Aorta (tissue), 5 donors: ENCODE measurements at regions not wholly inside any gene's neighbourhood (a gene's known extent, or its start where the extent isn't known, plus 50 kb on each side); places are given as distances from the start of the nearest gene placed in this dataset.
"Not testable (repeated sequence)": the region's sequence is repeated elsewhere in the genome, so short reads cannot be mapped to it uniquely, and the experiment has no call there.

Experiments
- ATAC-seq: fragments of 200-7000 bp; cut with Tn5 transposase; one replicate; pipeline ENCODE4 v1.9.1; 2022; ENCODE audit warnings: moderate library complexity; ENCODE audit not compliant: low FRiP score
- DNase-seq, 2 donors: peaks; one replicate each; pipeline ENCODE4 v3.0.0-alpha.2; 2020
- H3K27ac ChIP-seq, 2 donors: one replicate each; pipeline ENCODE4 v1.5.1; 2013; ENCODE audit warnings: low read length in 2 of 2, mild to moderate bottlenecking in 2 of 2, moderate library complexity in 2 of 2, control low read depth in 1 of 2, inconsistent platforms in 1 of 2, low read depth in 1 of 2
- H3K27me3 ChIP-seq, 2 donors: one replicate each; pipeline ENCODE4 v1.6.1; 2013; ENCODE audit warnings: control low read depth in 1 of 2, low read length in 1 of 2, mild to moderate bottlenecking in 1 of 2, moderate library complexity in 1 of 2; ENCODE audit not compliant: insufficient read depth in 2 of 2, control insufficient read depth in 1 of 2
- H3K36me3 ChIP-seq, 2 donors: one replicate each; pipeline ENCODE4 v1.6.1; 2013; ENCODE audit warnings: control low read depth in 1 of 2, low read length in 1 of 2, mild to moderate bottlenecking in 1 of 2; ENCODE audit not compliant: insufficient read depth in 2 of 2, control insufficient read depth in 1 of 2
- H3K4me1 ChIP-seq, 2 donors: one replicate each; pipeline ENCODE4 v1.6.1; 2013; ENCODE audit warnings: low read length in 2 of 2, control low read depth in 1 of 2, mild to moderate bottlenecking in 1 of 2, moderate library complexity in 1 of 2; ENCODE audit not compliant: insufficient read depth in 2 of 2, control insufficient read depth in 1 of 2
- H3K4me3 ChIP-seq, 2 donors: one replicate each; pipeline ENCODE4 v1.5.1; 2013; ENCODE audit warnings: low read length in 2 of 2, control low read depth in 1 of 2, mild to moderate bottlenecking in 1 of 2
- H3K9me3 ChIP-seq: one replicate; pipeline ENCODE4 v1.6.1; 2013; ENCODE audit warnings: mild to moderate bottlenecking, low read length; ENCODE audit not compliant: control insufficient read depth
- WGBS, 2 donors: extraction: QIAGEN DNeasy Blood & Tissue Kit; methylation state at CpG; one replicate each; pipeline ENCODE4 v1.1.7; 2013; 5-methylcytosine and 5-hydroxymethylcytosine counted together
- intact Hi-C, 2 donors: fragments of 100-400 bp; cut with DNase I; formaldehyde crosslinking; loops; one replicate each; pipeline versions ENCODE4 v1.14.2 to v1.15.0; 2022
- donor health status: healthy with polysubstance abuse.
- donor health status: Bipolar disorder and iron deficiency.
- donor health status: DM: no; HTN: no; CAD: no.
- donor health status: DM: no; HTN: no; CAD: no.
- donor health status: DM: yes; HTN: yes; CAD: no.

GRCh38 chr4:14415146-14415545 is 587.1 kb upstream of the CPEB2 start:
- DNase-seq (no peak), ATAC-seq (no peak)
- H3K27ac ChIP-seq: no peak overlapping the region
- H3K27me3 ChIP-seq: no peaks in the 10 kb centered on the region
- no peak overlapping the region for H3K4me3 ChIP-seq
- no peaks in the 10 kb centered on the region for H3K4me1 ChIP-seq
- H3K9me3 ChIP-seq: no peaks in the 10 kb centered on the region
- 5 to 7% methylated on average over 1 of the region's 1 CpG for WGBS, 2 donors
- intact Hi-C loops: no loop called here
- no peaks in the 10 kb centered on the region for H3K36me3 ChIP-seq

DNA sequence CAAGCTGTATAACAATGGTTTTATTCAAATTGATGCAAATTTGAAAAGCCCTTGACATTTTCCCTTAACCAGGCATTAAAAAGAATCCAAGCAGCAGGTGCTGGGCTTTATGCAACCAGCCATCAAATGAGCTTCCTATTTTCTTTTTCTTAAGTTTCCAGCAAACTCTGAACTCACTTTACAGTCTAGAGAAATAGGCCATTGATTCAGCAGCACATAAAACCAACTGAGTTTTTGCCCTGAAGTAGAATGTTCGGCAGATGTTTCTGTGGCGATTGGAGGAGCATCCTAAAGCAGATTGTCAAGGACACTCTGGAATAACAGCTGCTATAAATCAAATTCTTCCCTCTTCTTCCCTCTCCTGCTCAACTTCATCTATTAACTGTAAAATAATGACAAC is 582.8 kb upstream of the CPEB2 start:
- H3K36me3 ChIP-seq: no peaks in the 10 kb centered on the region
- peaks cover 1% of the 10 kb centered on the region for H3K9me3 ChIP-seq
- intact Hi-C loops: no loop called here
- no peaks in the 10 kb centered on the region for H3K27me3 ChIP-seq
- 79 to 83% methylated on average over 2 of the region's 2 CpGs for WGBS, 2 donors
- H3K4me1 ChIP-seq: no peaks in the 10 kb centered on the region
- ATAC-seq (no peak), DNase-seq (no peak)
- H3K4me3 ChIP-seq: no peak overlapping the region
- no peak overlapping the region for H3K27ac ChIP-seq

DNA sequence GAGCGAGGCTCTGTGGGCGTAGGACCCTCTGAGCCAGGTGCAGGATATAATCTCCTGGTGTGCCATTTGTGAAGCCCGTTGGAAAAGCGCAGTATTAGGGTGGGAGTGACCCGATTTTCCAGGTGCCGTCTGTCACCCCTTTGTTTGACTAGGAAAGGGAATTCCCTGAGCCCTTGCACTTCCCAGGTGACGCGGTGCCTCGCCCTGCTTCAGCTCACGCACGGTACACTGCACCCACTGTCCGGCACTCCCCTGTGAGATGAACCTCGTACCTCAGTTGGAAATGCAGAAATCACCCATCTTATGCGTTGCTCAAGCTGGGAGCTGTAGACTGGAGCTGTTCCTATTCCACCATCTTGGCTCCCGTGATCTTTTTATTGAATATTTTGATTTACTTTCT is 576.0 kb upstream of the CPEB2 start:
- H3K36me3 ChIP-seq, H3K27me3 ChIP-seq, H3K27ac ChIP-seq, ATAC-seq, H3K9me3 ChIP-seq, intact Hi-C loops, DNase-seq, H3K4me3 ChIP-seq, H3K4me1 ChIP-seq: not testable (repeated sequence)
- 88 to 91% methylated on average over 15 of the region's 15 CpGs for WGBS, 2 donors

DNA sequence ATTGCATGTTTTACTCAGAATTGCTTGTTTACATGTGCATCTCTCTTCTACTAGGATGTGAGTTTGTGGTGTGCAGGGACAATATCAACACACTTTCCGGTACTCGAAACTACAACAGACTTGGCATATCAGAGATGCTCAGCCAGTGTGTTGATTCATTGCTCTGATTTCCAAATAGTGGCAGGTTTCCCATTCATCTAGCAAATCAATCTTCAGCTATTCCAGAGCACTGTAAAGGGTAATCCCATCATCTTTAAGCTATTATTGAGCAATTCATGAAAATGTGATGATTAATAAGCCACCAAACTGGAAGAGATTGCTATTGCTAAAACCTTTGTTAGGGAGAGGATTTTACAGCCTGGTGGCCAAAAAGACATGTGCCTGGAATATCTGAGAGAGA is 574.2 kb upstream of the CPEB2 start:
- Histone ChIP-seq H3K9me3 (peaks cover 1% of the 10 kb centered on the region), H3K4me3 (no peak overlapping the region), H3K4me1 (no peaks in the 10 kb centered on the region), H3K36me3 (no peaks in the 10 kb centered on the region), H3K27ac (no peak overlapping the region), H3K27me3 (no peaks in the 10 kb centered on the region)
- ATAC-seq (no peak), DNase-seq (no peak)
- WGBS, 2 donors: 87 to 91% methylated on average over 2 of the region's 2 CpGs
- intact Hi-C loops: no loop called here

DNA sequence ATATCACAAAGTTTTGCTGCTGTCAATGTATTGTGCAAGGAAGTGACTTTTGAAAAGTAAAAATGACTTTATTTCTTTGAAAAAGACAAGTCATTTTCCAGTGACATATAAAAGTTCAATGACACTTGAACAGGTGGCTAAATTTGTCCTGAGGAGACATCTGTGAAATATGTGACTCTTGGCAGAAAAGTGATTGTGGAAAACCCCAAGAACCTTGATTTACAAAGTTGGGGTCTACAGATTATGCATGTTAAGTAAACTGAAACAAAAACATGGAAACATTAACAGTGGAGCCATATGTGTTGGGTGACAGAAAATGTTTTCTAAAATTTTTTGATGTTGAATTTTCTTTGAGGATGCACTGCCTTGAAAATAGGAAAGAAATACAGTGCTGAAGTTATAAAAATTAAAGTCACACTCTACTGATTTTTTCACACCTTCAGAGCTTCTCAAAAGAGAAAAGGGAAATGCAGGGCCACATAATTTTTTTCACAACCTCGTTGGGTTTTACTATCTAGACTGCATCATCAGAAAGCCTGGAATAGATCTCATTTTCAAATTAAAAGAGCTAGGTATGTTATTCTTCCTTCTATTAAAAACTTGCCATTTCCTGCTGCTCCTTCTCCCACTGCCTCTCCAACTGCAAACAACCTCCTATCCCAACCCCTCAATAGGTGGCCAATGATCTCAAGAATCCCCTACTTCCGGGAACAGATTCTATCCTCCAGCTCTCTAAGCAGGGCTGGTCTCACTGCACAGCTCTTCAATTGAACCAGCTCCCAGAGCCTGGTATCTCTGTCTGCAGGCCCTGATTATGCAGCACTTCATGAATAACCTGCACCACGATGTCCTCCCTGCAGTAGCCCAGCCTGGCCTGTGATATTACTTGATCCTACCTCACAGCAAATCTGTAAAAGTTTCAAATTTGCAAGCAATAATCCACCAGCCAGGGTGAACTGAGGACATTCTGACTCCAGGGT is 570.8 kb upstream of the CPEB2 start:
- DNase-seq (no peak), ATAC-seq (no peak)
- Histone ChIP-seq H3K4me3 (no peak overlapping the region), H3K27ac (no peak overlapping the region), H3K9me3 (peaks cover 1% of the 10 kb centered on the region), H3K36me3 (no peaks in the 10 kb centered on the region), H3K4me1 (no peaks in the 10 kb centered on the region), H3K27me3 (no peaks in the 10 kb centered on the region)
- WGBS, 2 donors: 50 to 52% methylated on average over 3 of the region's 3 CpGs
- intact Hi-C loops: no loop called here

DNA sequence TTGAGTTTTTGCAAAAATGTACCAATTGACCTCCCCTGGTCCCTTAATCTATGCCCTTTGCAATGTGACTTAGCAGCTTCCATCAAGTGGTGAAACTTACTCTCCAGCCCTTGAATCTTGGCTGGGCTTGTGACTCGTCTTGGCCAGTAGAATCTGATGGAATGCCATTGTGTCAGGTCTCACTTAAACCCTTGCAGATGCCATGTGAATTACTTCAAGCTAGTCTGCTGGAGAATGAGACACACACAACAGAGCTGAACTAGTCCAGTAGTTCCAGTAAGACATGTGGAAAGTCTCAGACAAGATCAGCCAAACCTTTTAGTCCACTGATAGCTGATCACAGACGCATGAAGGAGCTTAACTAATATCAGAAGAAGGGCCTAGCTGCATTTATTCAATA is 567.8 kb upstream of the CPEB2 start:
- H3K27me3 ChIP-seq: no peaks in the 10 kb centered on the region
- intact Hi-C loops: no loop called here
- H3K9me3 ChIP-seq: no peaks in the 10 kb centered on the region
- DNase-seq (no peak), ATAC-seq (no peak)
- WGBS, 2 donors: 33 to 48% methylated on average over 2 of the region's 2 CpGs
- H3K27ac ChIP-seq: no peak overlapping the region
- no peaks in the 10 kb centered on the region for H3K4me1 ChIP-seq
- H3K4me3 ChIP-seq: no peak overlapping the region
- no peaks in the 10 kb centered on the region for H3K36me3 ChIP-seq

- H3K36me3 ChIP-seq: no peaks in the 10 kb centered on the region
- no peak overlapping the region for H3K27ac ChIP-seq
- H3K9me3 ChIP-seq: no peaks in the 10 kb centered on the region
- H3K27me3 ChIP-seq: no peaks in the 10 kb centered on the region
- no peak overlapping the region for H3K4me3 ChIP-seq
- DNase-seq: no peak
- intact Hi-C loops: no loop called here
- no peak for ATAC-seq
- no peaks in the 10 kb centered on the region for H3K4me1 ChIP-seq
- WGBS, 2 donors: 56 to 58% methylated on average over 3 of the region's 3 CpGs
These were observed 567.4 kb upstream of the CPEB2 start for GRCh38 chr4:14434916-14435315.

DNA sequence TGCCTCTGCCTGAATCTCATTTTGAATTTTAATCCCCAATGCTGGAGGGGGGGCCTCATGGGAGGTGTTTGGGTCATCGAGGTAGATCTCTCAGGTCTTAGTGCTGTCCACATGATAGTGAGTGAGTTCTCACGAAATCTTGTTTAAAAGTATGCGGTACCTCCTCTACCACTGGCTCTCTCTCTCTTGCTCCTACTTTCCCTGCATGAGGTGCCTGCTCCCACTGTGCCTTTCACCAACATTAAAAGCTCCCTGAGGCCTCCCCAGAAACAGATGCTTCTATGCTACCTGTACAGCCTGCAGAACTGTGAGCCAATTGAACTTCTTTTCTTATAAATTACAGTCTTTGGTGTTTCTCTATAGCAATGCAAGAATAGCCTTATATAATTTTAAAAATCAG is 560.7 kb upstream of the CPEB2 start:
- Histone ChIP-seq H3K27me3 (no peaks in the 10 kb centered on the region), H3K4me3 (no peak overlapping the region), H3K27ac (no peak overlapping the region), H3K36me3 (no peaks in the 10 kb centered on the region), H3K9me3 (no peaks in the 10 kb centered on the region), H3K4me1 (no peaks in the 10 kb centered on the region)
- ATAC-seq (no peak), DNase-seq (no peak)
- 59 to 71% methylated on average over 3 of the region's 3 CpGs for WGBS, 2 donors
- intact Hi-C loops: no loop called here

GRCh38 chr4:14445882-14446281 is 556.4 kb upstream of the CPEB2 start:
- H3K36me3 ChIP-seq: no peaks in the 10 kb centered on the region
- no peak overlapping the region for H3K4me3 ChIP-seq
- intact Hi-C loops: no loop called here
- ATAC-seq (no peak), DNase-seq (no peak)
- no peaks in the 10 kb centered on the region for H3K4me1 ChIP-seq
- H3K9me3 ChIP-seq: no peaks in the 10 kb centered on the region
- no peak overlapping the region for H3K27ac ChIP-seq
- 85 to 88% methylated on average over 2 of the region's 2 CpGs for WGBS, 2 donors
- no peaks in the 10 kb centered on the region for H3K27me3 ChIP-seq
